ENCODE measurements at regions not wholly inside any gene's neighbourhood (a gene's known extent, or its start where the extent isn't known, plus 50 kb on each side); places are given as distances from the start of the nearest gene placed in this dataset.

DNA sequence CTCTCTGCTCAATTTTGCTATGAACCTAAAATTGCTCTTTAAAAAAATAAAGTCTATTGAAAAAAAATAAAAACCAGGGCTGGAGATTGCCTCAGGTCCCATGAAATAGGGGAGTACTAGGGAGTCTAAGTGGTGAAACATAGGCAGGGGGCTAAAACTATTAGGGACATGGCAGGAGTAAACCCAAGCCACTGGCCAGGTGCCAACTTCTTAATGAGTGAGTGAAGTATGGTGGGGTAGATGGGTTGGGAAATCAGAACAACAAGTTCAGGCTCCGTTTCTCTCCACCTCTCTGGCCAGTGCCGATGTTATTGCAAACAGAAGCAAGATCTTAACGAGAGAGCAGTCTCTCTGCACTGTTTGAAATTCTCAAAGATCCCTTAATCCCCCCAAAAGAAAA, 322.4 kb upstream of the CDH5 start:
- TF ChIP-seq SPI1 (IDR thresholded peaks at IDR 0.05; ENCODE audit: borderline replicate concordance, low read depth) (no peak), REST (IDR thresholded peaks at IDR 0.05; ENCODE audit: insufficient replicate concordance, low read depth) (no peak), GABPA (IDR thresholded peaks at IDR 0.05; ENCODE audit: low read depth) (no peak), POLR2AphosphoS5 (IDR thresholded peaks at IDR 0.05; ENCODE audit: low read depth) (no peak)
- TF ChIP-seq, protein P1, sequence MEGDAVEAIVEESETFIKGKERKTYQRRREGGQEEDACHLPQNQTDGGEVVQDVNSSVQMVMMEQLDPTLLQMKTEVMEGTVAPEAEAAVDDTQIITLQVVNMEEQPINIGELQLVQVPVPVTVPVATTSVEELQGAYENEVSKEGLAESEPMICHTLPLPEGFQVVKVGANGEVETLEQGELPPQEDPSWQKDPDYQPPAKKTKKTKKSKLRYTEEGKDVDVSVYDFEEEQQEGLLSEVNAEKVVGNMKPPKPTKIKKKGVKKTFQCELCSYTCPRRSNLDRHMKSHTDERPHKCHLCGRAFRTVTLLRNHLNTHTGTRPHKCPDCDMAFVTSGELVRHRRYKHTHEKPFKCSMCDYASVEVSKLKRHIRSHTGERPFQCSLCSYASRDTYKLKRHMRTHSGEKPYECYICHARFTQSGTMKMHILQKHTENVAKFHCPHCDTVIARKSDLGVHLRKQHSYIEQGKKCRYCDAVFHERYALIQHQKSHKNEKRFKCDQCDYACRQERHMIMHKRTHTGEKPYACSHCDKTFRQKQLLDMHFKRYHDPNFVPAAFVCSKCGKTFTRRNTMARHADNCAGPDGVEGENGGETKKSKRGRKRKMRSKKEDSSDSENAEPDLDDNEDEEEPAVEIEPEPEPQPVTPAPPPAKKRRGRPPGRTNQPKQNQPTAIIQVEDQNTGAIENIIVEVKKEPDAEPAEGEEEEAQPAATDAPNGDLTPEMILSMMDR (IDR thresholded peaks at IDR 0.05; ENCODE audit: insufficient read depth, low read length): no peak
- DNase-seq (ENCODE audit: low read depth in 1 of 2, low spot score in 1 of 2): no peak
- no peak overlapping the region for H3K4me3 ChIP-seq (replicated peaks; ENCODE audit: insufficient read depth, low read length)
- no peaks in the 10 kb centered on the region for H3K27me3 ChIP-seq (ENCODE audit: insufficient read depth, poor library complexity, severe bottlenecking)
- H3K27ac ChIP-seq (replicated peaks): no peak overlapping the region

DNA sequence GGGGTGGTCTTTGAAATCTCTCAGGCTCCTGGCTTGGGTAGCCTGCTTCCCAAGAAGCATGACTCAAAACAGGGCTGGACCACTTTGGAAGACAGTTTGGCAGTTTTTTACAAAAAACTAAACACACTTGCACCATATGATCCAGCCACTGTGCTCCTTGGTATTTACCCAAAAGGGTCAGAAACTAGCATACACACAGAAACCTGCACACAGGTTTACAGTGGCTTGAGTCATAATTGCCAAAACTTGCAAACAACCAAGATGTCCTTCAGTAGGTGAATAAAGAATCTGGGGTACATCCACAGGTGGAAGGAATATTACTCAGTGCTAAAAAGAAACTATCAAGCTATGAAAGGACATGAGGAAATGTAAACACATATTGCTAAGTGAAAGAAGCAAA, 323.2 kb upstream of the CDH5 start:
- no peak for DNase-seq (ENCODE audit: low read depth in 1 of 2, low spot score in 1 of 2)
- Histone ChIP-seq H3K4me3 (replicated peaks; ENCODE audit: insufficient read depth, low read length) (no peak overlapping the region), H3K27me3 (ENCODE audit: insufficient read depth, poor library complexity, severe bottlenecking) (peaks cover under 1% of the 10 kb centered on the region), H3K27ac (replicated peaks) (no peak overlapping the region)
- TF ChIP-seq SPI1 (IDR thresholded peaks at IDR 0.05; ENCODE audit: borderline replicate concordance, low read depth) (no peak), REST (IDR thresholded peaks at IDR 0.05; ENCODE audit: insufficient replicate concordance, low read depth) (no peak), GABPA (IDR thresholded peaks at IDR 0.05; ENCODE audit: low read depth) (no peak), POLR2AphosphoS5 (IDR thresholded peaks at IDR 0.05; ENCODE audit: low read depth) (no peak)
- TF ChIP-seq, protein P1 (IDR thresholded peaks at IDR 0.05; ENCODE audit: insufficient read depth, low read length): no peak

- peaks cover 2% of the 10 kb centered on the region for H3K27me3 ChIP-seq (ENCODE audit: insufficient read depth, poor library complexity, severe bottlenecking)
- H3K27ac ChIP-seq (replicated peaks): no peak overlapping the region
- no peak for DNase-seq (ENCODE audit: low read depth in 1 of 2, low spot score in 1 of 2)
- TF ChIP-seq POLR2AphosphoS5 (IDR thresholded peaks at IDR 0.05; ENCODE audit: low read depth) (no peak), REST (IDR thresholded peaks at IDR 0.05; ENCODE audit: insufficient replicate concordance, low read depth) (no peak), GABPA (IDR thresholded peaks at IDR 0.05; ENCODE audit: low read depth) (no peak), SPI1 (IDR thresholded peaks at IDR 0.05; ENCODE audit: borderline replicate concordance, low read depth) (no peak)
- TF ChIP-seq, protein P1 (IDR thresholded peaks at IDR 0.05; ENCODE audit: insufficient read depth, low read length): no peak
- H3K4me3 ChIP-seq (replicated peaks; ENCODE audit: insufficient read depth, low read length): no peak overlapping the region
Measured at GRCh38 chr16:66042341-66042740, 324.1 kb upstream of the CDH5 start.
